ENCODE measurements at regions not wholly inside any gene's neighbourhood (a gene's known extent, or its start where the extent isn't known, plus 50 kb on each side); places are given as distances from the start of the nearest gene placed in this dataset.
A peak's percentile ranks its signal among the peaks of the same experiment; 100 is the strongest.

DNA sequence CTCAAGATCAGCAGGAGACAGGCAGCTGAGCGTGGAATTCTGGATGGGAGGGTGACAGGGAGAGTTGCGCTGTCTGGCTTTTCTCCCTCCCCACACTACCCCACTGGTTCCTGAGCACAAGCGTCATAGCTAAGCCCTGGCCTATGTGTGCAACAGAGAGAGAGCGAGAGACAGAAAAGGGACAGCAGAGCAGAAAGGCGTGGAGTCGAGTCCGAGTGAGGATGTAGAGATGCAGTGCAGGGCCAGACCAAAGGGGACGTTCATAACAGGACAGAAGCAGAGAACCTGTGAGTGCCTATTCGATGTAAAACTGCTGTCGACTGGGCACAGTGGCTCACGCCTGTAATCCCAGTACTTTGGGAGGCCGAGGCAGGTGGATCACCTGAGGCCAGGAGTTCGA, 94.0 kb upstream of the TMEM45B start:
- Histone ChIP-seq H3K9me3 (ENCODE audit: control insufficient read depth in 1 of 2, insufficient read depth in 1 of 2, low read length in 2 of 2) (no peaks in the 10 kb centered on the region), H3K27ac (ENCODE audit: low read depth in 1 of 2, low read length in 2 of 2) (no peak overlapping the region), H3K27me3 (ENCODE audit: control insufficient read depth in 1 of 2, insufficient read depth in 2 of 2, low read length in 2 of 2) (no peaks in the 10 kb centered on the region), H3K4me3 (ENCODE audit: low read length) (no peak overlapping the region), H3K36me3 (ENCODE audit: insufficient read depth, low read length) (no peaks in the 10 kb centered on the region), H3K4me1 (ENCODE audit: insufficient read depth, low read length) (peaks cover 11% of the 10 kb centered on the region)
- no peak overlapping the region for H3K27ac Mint-ChIP-seq
- no peaks in the 10 kb centered on the region for H3K27me3 Mint-ChIP-seq
- DNase-seq (no peak), ATAC-seq (ENCODE audit: poor library complexity) (no peak)
- H3K36me3 Mint-ChIP-seq (ENCODE audit: low read depth), result no peaks in the 10 kb centered on the region
- no peaks in the 10 kb centered on the region for H3K9me3 Mint-ChIP-seq
- no peak overlapping the region for H3K4me3 Mint-ChIP-seq
- peaks cover 11% of the 10 kb centered on the region for H3K4me1 Mint-ChIP-seq (ENCODE audit: low read depth)
- TF ChIP-seq, protein P1, sequence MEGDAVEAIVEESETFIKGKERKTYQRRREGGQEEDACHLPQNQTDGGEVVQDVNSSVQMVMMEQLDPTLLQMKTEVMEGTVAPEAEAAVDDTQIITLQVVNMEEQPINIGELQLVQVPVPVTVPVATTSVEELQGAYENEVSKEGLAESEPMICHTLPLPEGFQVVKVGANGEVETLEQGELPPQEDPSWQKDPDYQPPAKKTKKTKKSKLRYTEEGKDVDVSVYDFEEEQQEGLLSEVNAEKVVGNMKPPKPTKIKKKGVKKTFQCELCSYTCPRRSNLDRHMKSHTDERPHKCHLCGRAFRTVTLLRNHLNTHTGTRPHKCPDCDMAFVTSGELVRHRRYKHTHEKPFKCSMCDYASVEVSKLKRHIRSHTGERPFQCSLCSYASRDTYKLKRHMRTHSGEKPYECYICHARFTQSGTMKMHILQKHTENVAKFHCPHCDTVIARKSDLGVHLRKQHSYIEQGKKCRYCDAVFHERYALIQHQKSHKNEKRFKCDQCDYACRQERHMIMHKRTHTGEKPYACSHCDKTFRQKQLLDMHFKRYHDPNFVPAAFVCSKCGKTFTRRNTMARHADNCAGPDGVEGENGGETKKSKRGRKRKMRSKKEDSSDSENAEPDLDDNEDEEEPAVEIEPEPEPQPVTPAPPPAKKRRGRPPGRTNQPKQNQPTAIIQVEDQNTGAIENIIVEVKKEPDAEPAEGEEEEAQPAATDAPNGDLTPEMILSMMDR (IDR thresholded peaks at IDR 0.05), result no peak
- ChIA-PET POLR2A (no interaction called here), CTCF (no interaction called here)
- intact Hi-C loops (cut with DNase I, micrococcal nuclease), result no loop called here

DNA sequence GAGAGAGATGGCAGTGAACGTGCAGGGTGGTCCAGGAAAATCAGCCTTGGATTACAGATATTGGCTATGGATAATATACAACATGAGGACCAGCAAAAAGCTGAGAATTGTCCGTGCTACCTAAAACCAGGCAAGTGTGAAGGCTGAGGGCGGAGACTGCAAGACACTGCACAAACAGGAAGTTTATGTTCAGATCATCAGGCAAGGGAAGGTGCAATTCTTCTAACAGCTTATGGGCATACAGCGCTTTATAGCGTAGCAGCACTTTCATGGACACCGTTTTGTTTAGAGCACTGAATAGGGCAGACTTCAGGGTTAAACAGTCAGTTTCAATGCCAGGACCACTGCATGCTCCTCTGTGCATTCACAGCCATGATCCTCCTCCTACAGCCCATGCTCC, 93.1 kb upstream of the TMEM45B start:
- POLR2A ChIA-PET, result no interaction called here
- H3K27ac ChIP-seq (ENCODE audit: low read depth in 1 of 2, low read length in 2 of 2), result no peak overlapping the region

DNA sequence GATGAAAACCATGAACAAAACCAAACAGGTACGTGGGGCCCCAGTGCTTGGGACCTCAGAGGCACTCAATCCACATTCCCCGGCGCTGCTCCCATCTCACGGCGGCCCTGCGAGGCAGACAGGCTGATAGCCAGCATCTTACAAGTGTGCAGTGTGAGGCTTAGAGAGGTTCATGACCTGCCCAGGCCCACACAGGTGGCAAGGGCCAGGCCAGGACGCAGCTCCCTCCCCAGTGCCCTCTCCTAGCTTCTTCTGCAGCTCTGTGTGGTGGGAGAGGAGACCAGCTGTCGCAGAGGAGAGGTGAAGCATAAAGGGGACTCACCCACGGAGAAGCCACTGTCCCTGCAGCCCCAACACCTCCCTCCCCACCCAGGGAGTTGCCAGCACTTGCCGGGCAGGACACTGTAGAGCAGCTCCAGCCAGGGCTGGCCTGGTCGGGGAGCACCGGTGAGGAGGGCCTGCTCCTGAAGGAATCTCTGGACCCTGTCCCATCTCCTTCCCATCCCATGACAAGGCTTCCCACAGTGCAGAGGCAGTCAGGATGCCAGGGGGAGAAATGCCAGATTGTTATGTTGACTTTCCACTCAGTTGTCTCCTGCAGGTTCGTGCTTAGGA, 92.4 kb upstream of the TMEM45B start:
- no peak for ATAC-seq (ENCODE audit: poor library complexity)
- H3K4me3 Mint-ChIP-seq, result no peak overlapping the region
- CTCF ChIA-PET, result no interaction called here

More for the DNA sequence above, 93.1 kb upstream of the TMEM45B start:
- Histone ChIP-seq H3K36me3 (ENCODE audit: insufficient read depth, low read length) (no peaks in the 10 kb centered on the region), H3K27me3 (ENCODE audit: control insufficient read depth in 1 of 2, insufficient read depth in 2 of 2, low read length in 2 of 2) (no peaks in the 10 kb centered on the region), H3K9me3 (ENCODE audit: control insufficient read depth in 1 of 2, insufficient read depth in 1 of 2, low read length in 2 of 2) (no peaks in the 10 kb centered on the region), H3K4me3 (ENCODE audit: low read length) (no peak overlapping the region), H3K4me1 (ENCODE audit: insufficient read depth, low read length) (peaks cover 11% of the 10 kb centered on the region)
- H3K4me1 Mint-ChIP-seq (ENCODE audit: low read depth), result peaks cover 11% of the 10 kb centered on the region
- no peaks in the 10 kb centered on the region for H3K27me3 Mint-ChIP-seq
- no peak for ATAC-seq (ENCODE audit: poor library complexity)
- no peaks in the 10 kb centered on the region for H3K36me3 Mint-ChIP-seq (ENCODE audit: low read depth)
- peak overlapping the region; percentile 31 for H3K27ac Mint-ChIP-seq
- intact Hi-C loops (cut with DNase I, micrococcal nuclease), result no loop called here
- H3K9me3 Mint-ChIP-seq, result no peaks in the 10 kb centered on the region
- CTCF ChIA-PET, result no interaction called here
- TF ChIP-seq, protein P1 (IDR thresholded peaks at IDR 0.05), result no peak
- DNase-seq, result peak in 2 of 14 experiments; percentile 7 to 13
- H3K4me3 Mint-ChIP-seq, result no peak overlapping the region

More for the DNA sequence above, 92.4 kb upstream of the TMEM45B start:
- intact Hi-C loops (cut with DNase I, micrococcal nuclease), result no loop called here
- H3K27ac ChIP-seq (ENCODE audit: low read depth in 1 of 2, low read length in 2 of 2), result no peak overlapping the region
- H3K9me3 Mint-ChIP-seq, result no peaks in the 10 kb centered on the region
- H3K27me3 Mint-ChIP-seq, result no peaks in the 10 kb centered on the region
- H3K36me3 Mint-ChIP-seq (ENCODE audit: low read depth), result no peaks in the 10 kb centered on the region
- H3K36me3 ChIP-seq (ENCODE audit: insufficient read depth, low read length), result no peaks in the 10 kb centered on the region
- peaks cover 11% of the 10 kb centered on the region for H3K4me1 ChIP-seq (ENCODE audit: insufficient read depth, low read length)
- POLR2A ChIA-PET, result no interaction called here
- DNase-seq, result no peak
- H3K4me3 ChIP-seq (ENCODE audit: low read length), result no peak overlapping the region
- peaks cover 11% of the 10 kb centered on the region for H3K4me1 Mint-ChIP-seq (ENCODE audit: low read depth)
- no peaks in the 10 kb centered on the region for H3K9me3 ChIP-seq (ENCODE audit: control insufficient read depth in 1 of 2, insufficient read depth in 1 of 2, low read length in 2 of 2)
- TF ChIP-seq, protein P1 (IDR thresholded peaks at IDR 0.05), result no peak
- H3K27ac Mint-ChIP-seq, result peak overlapping the region; percentile 31
- no peaks in the 10 kb centered on the region for H3K27me3 ChIP-seq (ENCODE audit: control insufficient read depth in 1 of 2, insufficient read depth in 2 of 2, low read length in 2 of 2)

All from CD4-positive, alpha-beta T cell (primary cell).